Uterus (tissue), 2 donors: ENCODE measurements at regions not wholly inside any gene's neighbourhood (a gene's known extent, or its start where the extent isn't known, plus 50 kb on each side); places are given as distances from the start of the nearest gene placed in this dataset.

Experiments used
- CTCF ChIP-seq, 4 experiments: fragments of 200-600 bp in 2 of 4; fragments of 450-650 bp in 2 of 4; sonication (generic) in 2 of 4; IDR thresholded peaks; one replicate each; pipeline ENCODE4 v1.5.1; 2016 to 2019; ENCODE audit warnings: antibody characterized with exemption in 4 of 4, mild to moderate bottlenecking in 2 of 4, moderate library complexity in 1 of 4
- POLR2A ChIP-seq, 2 donors: fragments of 450-650 bp; IDR thresholded peaks; one replicate each; pipeline ENCODE4 v1.6.1; 2016; ENCODE audit warnings: antibody characterized with exemption in 2 of 2, mild to moderate bottlenecking in 1 of 2, moderate library complexity in 1 of 2

GRCh38 chr22:22035203-22035602, 52.6 kb upstream of the TOP3B start:
- TF ChIP-seq CTCF (IDR thresholded peaks at IDR 0.05): no peak
- TF ChIP-seq POLR2A (IDR thresholded peaks at IDR 0.05): no peak
